Vagina (tissue), 2 donors: ENCODE measurements at regions not wholly inside any gene's neighbourhood (a gene's known extent, or its start where the extent isn't known, plus 50 kb on each side); places are given as distances from the start of the nearest gene placed in this dataset.

Source experiments
- DNase-seq, 2 donors: peaks; one replicate each; pipeline ENCODE4 v3.0.0-alpha.2; 2017; ENCODE audit errors: extremely low spot score in 2 of 2
- H3K27ac ChIP-seq: fragments of 200-600 bp; sonication (generic); one replicate; pipeline ENCODE4 v1.5.1; 2019
- H3K27me3 ChIP-seq: fragments of 200-600 bp; sonication (generic); one replicate; pipeline ENCODE4 v1.5.1; 2019
- H3K36me3 ChIP-seq, 2 donors: fragments of 200-600 bp; sonication (generic); one replicate each; pipeline ENCODE4 v1.5.1; 2017 to 2019
- H3K4me1 ChIP-seq: fragments of 200-600 bp; sonication (generic); one replicate; pipeline ENCODE4 v1.5.1; 2019
- H3K4me3 ChIP-seq, 2 donors: fragments of 200-600 bp; sonication (generic); 1 replicate in 1 of 2; 2 replicates in 1 of 2; pipeline ENCODE4 v1.5.1; 2016 to 2019
- H3K9me3 ChIP-seq: fragments of 200-600 bp; sonication (generic); one replicate; pipeline ENCODE4 v1.5.1; 2019
- POLR2A ChIP-seq, 2 donors: fragments of 450-650 bp; IDR thresholded peaks; one replicate each; pipeline ENCODE4 v1.6.1; 2017; ENCODE audit warnings: antibody characterized with exemption in 2 of 2, mild to moderate bottlenecking in 2 of 2, moderate library complexity in 2 of 2
- POLR2AphosphoS5 ChIP-seq, 2 donors: sonication (generic); formaldehyde crosslinking; IDR thresholded peaks; one replicate each; pipeline ENCODE4 v1.9.0; 2017; ENCODE audit warnings: antibody characterized with exemption in 2 of 2, mild to moderate bottlenecking in 2 of 2, low read depth in 1 of 2; ENCODE audit not compliant: insufficient read depth in 1 of 2
- intact Hi-C: fragments of 100-400 bp; cut with DNase I; formaldehyde crosslinking; loops from one replicate; pipeline ENCODE4 v1.15.1; 2023
- TF ChIP-seq, protein P1 (sequence below), 3 experiments: fragments of 450-650 bp in 2 of 3; fragments of 200-600 bp in 1 of 3; sonication (generic) in 1 of 3; IDR thresholded peaks; one replicate each; pipeline ENCODE4 v1.5.1; 2017 to 2019; ENCODE audit warnings: antibody characterized with exemption in 3 of 3, mild to moderate bottlenecking in 2 of 3, moderate library complexity in 2 of 3

DNA sequence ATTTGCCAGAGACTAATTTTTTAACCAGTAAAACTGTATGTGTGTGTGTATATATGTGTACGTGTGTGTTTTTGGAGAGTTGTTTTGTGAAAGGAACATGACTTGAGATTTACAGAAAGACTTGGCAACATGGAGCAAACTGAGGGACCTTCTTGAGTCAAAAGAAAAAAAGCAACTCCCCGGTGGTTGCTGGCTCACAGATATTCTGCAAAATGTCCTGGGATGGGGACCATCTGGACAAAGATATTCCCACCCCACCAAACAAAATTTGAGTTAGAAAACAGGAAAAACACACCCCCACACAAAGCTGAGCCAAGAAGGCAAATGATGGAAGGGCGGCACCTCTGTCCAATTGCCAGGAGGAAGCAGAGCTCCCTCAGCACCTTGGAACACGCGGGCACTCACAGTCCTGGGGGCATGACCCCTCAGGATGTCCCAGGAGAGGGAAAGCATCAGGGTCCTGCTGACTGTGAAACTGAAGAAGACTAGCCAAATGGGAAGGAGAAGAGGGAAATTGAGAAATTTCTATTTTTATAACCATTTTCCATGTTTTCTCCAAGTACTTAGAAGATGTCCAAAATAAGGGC, 290.2 kb upstream of the ACVR2A start:
- H3K9me3 ChIP-seq = no peaks in the 10 kb centered on the region
- H3K36me3 ChIP-seq = no peaks in the 10 kb centered on the region
- H3K27me3 ChIP-seq = no peaks in the 10 kb centered on the region
- H3K4me1 ChIP-seq = no peaks in the 10 kb centered on the region
- TF ChIP-seq POLR2A (IDR thresholded peaks at IDR 0.05) (no peak), POLR2AphosphoS5 (IDR thresholded peaks at IDR 0.05; ENCODE audit: insufficient read depth in 1 of 2, low read depth in 1 of 2) (no peak)
- TF ChIP-seq, protein P1, sequence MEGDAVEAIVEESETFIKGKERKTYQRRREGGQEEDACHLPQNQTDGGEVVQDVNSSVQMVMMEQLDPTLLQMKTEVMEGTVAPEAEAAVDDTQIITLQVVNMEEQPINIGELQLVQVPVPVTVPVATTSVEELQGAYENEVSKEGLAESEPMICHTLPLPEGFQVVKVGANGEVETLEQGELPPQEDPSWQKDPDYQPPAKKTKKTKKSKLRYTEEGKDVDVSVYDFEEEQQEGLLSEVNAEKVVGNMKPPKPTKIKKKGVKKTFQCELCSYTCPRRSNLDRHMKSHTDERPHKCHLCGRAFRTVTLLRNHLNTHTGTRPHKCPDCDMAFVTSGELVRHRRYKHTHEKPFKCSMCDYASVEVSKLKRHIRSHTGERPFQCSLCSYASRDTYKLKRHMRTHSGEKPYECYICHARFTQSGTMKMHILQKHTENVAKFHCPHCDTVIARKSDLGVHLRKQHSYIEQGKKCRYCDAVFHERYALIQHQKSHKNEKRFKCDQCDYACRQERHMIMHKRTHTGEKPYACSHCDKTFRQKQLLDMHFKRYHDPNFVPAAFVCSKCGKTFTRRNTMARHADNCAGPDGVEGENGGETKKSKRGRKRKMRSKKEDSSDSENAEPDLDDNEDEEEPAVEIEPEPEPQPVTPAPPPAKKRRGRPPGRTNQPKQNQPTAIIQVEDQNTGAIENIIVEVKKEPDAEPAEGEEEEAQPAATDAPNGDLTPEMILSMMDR (IDR thresholded peaks at IDR 0.05) = no peak
- intact Hi-C loops = no loop called here
- H3K4me3 ChIP-seq = no peak overlapping the region
- no peak for DNase-seq
- H3K27ac ChIP-seq = no peak overlapping the region

DNA sequence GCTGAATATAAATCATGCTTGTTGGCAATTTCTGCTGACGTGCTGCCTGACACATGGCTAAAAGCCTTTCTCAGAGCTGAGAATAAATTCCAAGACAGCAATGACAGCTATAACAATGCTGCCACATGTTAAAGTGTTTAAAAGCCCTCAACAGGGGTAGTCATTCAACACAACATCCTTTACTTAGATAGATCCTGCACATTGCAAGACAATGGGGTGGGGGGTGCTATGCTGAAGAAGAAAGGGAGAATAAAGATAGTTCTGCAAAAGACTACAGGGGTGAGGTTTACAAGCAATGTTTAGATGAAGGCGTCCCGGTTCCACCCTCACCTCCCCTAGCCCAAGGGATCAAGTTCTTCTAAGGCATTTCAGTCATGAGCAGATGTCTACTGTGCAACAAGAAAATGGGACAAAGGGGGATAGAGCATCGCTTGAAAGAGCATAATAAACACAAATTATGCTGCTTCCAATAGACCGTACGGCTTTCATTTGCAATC, 291.0 kb upstream of the ACVR2A start:
- TF ChIP-seq, protein P1 (IDR thresholded peaks at IDR 0.05) = no peak
- no peak for TF ChIP-seq POLR2A (IDR thresholded peaks at IDR 0.05)
- TF ChIP-seq POLR2AphosphoS5 (IDR thresholded peaks at IDR 0.05; ENCODE audit: insufficient read depth in 1 of 2, low read depth in 1 of 2) = no peak
- no peaks in the 10 kb centered on the region for H3K9me3 ChIP-seq
- no peak overlapping the region for H3K27ac ChIP-seq
- no peaks in the 10 kb centered on the region for H3K4me1 ChIP-seq
- no peak for DNase-seq
- H3K4me3 ChIP-seq = no peak overlapping the region
- intact Hi-C loops = no loop called here
- H3K27me3 ChIP-seq = no peaks in the 10 kb centered on the region
- no peaks in the 10 kb centered on the region for H3K36me3 ChIP-seq

DNA sequence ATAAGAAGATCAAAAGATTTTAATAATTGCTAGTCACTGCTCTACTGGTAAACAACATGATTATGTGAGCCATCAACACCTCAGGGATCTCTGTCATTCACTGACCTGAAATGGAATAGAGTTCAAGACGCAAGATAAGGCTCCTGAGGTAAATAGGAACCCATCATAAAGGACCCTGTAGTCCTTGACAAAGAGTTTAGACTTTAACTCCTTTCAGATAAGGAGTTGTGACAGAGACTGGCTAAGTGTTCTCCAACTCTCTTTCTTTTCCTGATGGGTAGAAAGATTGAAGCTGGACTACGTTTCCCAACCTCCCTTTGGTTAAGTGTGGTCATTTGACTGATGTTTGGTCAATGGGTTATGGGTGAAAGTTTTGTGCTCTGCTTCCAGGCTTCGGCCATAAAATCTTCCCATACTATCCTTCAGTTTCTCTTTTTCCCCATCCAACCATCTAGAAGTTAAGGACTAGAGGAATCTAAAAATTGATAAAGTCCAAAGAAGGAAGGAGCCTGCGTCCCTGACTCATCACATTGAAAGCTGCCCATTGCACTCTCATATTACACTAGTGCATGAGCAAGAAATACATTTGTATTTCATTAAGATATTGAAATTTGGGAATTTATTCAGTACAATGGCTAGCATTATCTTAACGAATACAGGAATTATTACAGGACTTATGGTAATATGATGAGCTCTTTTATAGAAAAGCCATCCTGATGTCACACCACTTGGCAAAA, 293.7 kb upstream of the ACVR2A start:
- Histone ChIP-seq H3K27ac (no peak overlapping the region), H3K36me3 (no peaks in the 10 kb centered on the region), H3K9me3 (no peaks in the 10 kb centered on the region), H3K4me3 (no peak overlapping the region), H3K27me3 (no peaks in the 10 kb centered on the region), H3K4me1 (no peaks in the 10 kb centered on the region)
- DNase-seq = no peak
- TF ChIP-seq, protein P1 (IDR thresholded peaks at IDR 0.05) = no peak
- no peak for TF ChIP-seq POLR2A (IDR thresholded peaks at IDR 0.05)
- no peak for TF ChIP-seq POLR2AphosphoS5 (IDR thresholded peaks at IDR 0.05; ENCODE audit: insufficient read depth in 1 of 2, low read depth in 1 of 2)
- intact Hi-C loops = no loop called here

- no peaks in the 10 kb centered on the region for H3K4me1 ChIP-seq
- no peaks in the 10 kb centered on the region for H3K36me3 ChIP-seq
- no peak overlapping the region for H3K4me3 ChIP-seq
- H3K27me3 ChIP-seq = no peaks in the 10 kb centered on the region
- no peaks in the 10 kb centered on the region for H3K9me3 ChIP-seq
- no peak overlapping the region for H3K27ac ChIP-seq
- no peak for DNase-seq
- intact Hi-C loops = no loop called here
- TF ChIP-seq POLR2AphosphoS5 (IDR thresholded peaks at IDR 0.05; ENCODE audit: insufficient read depth in 1 of 2, low read depth in 1 of 2) (no peak), POLR2A (IDR thresholded peaks at IDR 0.05) (no peak)
- TF ChIP-seq, protein P1 (IDR thresholded peaks at IDR 0.05) = no peak
Measured at GRCh38 chr2:147549054-147549453, 295.8 kb upstream of the ACVR2A start.

DNA sequence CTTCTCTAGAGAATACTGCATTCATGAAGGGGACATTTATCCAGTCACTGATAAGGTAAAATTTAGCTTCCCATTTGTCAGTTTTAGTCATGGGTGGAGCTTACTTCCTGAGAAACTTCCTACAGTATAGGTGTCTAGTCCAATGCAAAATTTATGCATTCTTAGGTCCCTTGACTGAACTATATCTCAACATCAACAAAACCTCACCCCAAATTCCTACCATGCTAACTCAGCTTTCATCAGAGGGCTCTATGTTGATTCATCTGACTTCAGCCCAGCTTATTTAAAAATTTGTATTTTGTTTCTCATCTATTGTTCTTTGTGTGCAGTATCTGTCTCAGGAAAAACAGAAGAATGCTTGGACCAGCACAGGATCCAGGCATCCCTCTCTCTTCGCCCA, 296.4 kb upstream of the ACVR2A start:
- TF ChIP-seq, protein P1 (IDR thresholded peaks at IDR 0.05) = no peak
- TF ChIP-seq POLR2AphosphoS5 (IDR thresholded peaks at IDR 0.05; ENCODE audit: insufficient read depth in 1 of 2, low read depth in 1 of 2) = no peak
- no peak for TF ChIP-seq POLR2A (IDR thresholded peaks at IDR 0.05)
- Histone ChIP-seq H3K4me1 (no peaks in the 10 kb centered on the region), H3K27me3 (no peaks in the 10 kb centered on the region), H3K27ac (no peak overlapping the region), H3K9me3 (no peaks in the 10 kb centered on the region), H3K36me3 (no peaks in the 10 kb centered on the region), H3K4me3 (no peak overlapping the region)
- intact Hi-C loops = no loop called here
- DNase-seq = no peak
